ENCODE measurements at regions not wholly inside any gene's neighbourhood (a gene's known extent, or its start where the extent isn't known, plus 50 kb on each side); places are given as distances from the start of the nearest gene placed in this dataset.

- H3K4me1 ChIP-seq, result no peaks in the 10 kb centered on the region
- no peak for TF ChIP-seq POLR2A (IDR thresholded peaks at IDR 0.05)
- TF ChIP-seq, protein P1, sequence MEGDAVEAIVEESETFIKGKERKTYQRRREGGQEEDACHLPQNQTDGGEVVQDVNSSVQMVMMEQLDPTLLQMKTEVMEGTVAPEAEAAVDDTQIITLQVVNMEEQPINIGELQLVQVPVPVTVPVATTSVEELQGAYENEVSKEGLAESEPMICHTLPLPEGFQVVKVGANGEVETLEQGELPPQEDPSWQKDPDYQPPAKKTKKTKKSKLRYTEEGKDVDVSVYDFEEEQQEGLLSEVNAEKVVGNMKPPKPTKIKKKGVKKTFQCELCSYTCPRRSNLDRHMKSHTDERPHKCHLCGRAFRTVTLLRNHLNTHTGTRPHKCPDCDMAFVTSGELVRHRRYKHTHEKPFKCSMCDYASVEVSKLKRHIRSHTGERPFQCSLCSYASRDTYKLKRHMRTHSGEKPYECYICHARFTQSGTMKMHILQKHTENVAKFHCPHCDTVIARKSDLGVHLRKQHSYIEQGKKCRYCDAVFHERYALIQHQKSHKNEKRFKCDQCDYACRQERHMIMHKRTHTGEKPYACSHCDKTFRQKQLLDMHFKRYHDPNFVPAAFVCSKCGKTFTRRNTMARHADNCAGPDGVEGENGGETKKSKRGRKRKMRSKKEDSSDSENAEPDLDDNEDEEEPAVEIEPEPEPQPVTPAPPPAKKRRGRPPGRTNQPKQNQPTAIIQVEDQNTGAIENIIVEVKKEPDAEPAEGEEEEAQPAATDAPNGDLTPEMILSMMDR (IDR thresholded peaks at IDR 0.05), result no peak
Observed at GRCh38 chr18:77464917-77465316, 215.3 kb downstream of the GALR1 start.

GRCh38 chr18:77466890-77467289 is 217.2 kb downstream of the GALR1 start:
- no peak for DNase-seq

More at GRCh38 chr18:77464917-77465316, 215.3 kb downstream of the GALR1 start:
- no peak overlapping the region for H3K4me3 ChIP-seq
- H3K9me3 ChIP-seq, result no peaks in the 10 kb centered on the region
- H3K36me3 ChIP-seq, result no peaks in the 10 kb centered on the region
- DNase-seq, result no peak
- H3K27me3 ChIP-seq, result no peaks in the 10 kb centered on the region
- H3K27ac ChIP-seq, result no peak overlapping the region

GRCh38 chr18:77469131-77469530 is 219.5 kb downstream of the GALR1 start:
- no peak overlapping the region for H3K4me3 ChIP-seq
- no peaks in the 10 kb centered on the region for H3K9me3 ChIP-seq
- no peaks in the 10 kb centered on the region for H3K27me3 ChIP-seq
- TF ChIP-seq POLR2A (IDR thresholded peaks at IDR 0.05), result no peak
- TF ChIP-seq, protein P1 (IDR thresholded peaks at IDR 0.05), result no peak
- no peak for DNase-seq
- H3K27ac ChIP-seq, result no peak overlapping the region
- H3K36me3 ChIP-seq, result no peaks in the 10 kb centered on the region
- H3K4me1 ChIP-seq, result no peaks in the 10 kb centered on the region

More at GRCh38 chr18:77466890-77467289, 217.2 kb downstream of the GALR1 start:
- Histone ChIP-seq H3K36me3 (no peaks in the 10 kb centered on the region), H3K4me3 (no peak overlapping the region), H3K9me3 (no peaks in the 10 kb centered on the region), H3K27me3 (no peaks in the 10 kb centered on the region), H3K27ac (no peak overlapping the region), H3K4me1 (no peaks in the 10 kb centered on the region)
- no peak for TF ChIP-seq POLR2A (IDR thresholded peaks at IDR 0.05)
- TF ChIP-seq, protein P1 (IDR thresholded peaks at IDR 0.05), result no peak

DNA sequence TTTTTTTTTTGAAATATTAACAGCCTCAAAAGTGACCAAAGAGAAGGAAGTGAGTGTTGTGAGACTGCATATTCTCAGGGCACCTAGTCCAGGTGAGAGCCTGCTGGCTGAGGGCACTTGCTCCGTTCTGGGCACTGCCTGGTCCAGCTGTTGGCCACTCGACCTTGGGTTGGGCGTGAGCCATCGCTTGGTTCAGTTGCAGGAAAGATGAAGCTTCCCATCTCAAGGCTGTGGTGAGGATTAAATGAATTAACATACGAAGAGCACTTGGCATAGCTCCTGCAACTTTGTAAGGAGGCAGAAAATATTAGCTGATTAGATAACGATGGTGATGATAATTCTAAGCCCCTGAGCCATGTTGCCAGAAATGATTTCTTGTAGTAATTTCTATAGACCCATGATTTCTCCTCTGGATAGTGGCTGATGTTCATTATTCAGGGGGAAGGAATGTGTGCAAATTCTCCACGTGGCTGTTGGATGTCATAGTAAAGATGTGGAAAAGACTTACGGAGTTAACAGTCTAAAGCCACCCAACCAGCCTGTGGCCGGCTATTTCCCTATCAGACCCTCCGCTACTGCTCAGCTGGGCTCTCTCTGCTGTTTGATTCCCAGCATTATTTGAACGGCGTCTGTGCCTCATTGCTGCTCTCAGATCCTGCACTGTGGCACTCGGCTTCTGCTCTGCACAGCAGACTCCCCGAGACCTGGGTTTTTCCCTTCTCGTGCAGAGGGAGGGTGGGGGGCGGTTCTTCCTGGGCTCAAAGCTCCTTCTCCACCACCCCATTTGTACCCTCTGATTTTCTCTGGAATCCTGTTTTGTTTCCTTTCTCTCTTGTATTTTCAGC is 221.1 kb downstream of the GALR1 start:
- H3K27me3 ChIP-seq, result no peaks in the 10 kb centered on the region
- no peaks in the 10 kb centered on the region for H3K9me3 ChIP-seq
- H3K27ac ChIP-seq, result no peak overlapping the region
- H3K4me3 ChIP-seq, result no peak overlapping the region
- H3K4me1 ChIP-seq, result no peaks in the 10 kb centered on the region
- DNase-seq, result no peak
- H3K36me3 ChIP-seq, result no peaks in the 10 kb centered on the region
- TF ChIP-seq, protein P1 (IDR thresholded peaks at IDR 0.05), result no peak
- TF ChIP-seq POLR2A (IDR thresholded peaks at IDR 0.05), result no peak

DNA sequence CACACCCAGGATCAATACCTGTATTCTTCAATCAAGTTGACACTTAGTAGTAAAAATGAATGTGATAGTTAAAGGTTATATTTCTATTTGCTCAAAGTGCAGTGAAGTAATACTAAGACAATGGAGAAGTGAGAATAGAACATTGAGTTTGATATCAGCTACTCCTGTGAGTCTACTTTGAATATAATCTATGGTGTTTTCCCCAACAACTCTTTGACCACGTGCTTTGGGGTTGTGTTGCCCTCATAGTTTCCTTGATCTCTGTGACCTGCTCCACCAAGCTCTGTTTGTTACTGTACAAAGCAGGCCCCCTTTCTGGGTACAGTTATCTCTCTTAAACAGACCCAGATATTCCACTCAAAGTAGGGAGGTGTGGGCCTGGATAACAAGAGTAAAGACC is 222.9 kb downstream of the GALR1 start:
- no peak for DNase-seq
- Histone ChIP-seq H3K27ac (no peak overlapping the region), H3K9me3 (no peaks in the 10 kb centered on the region), H3K36me3 (no peaks in the 10 kb centered on the region), H3K27me3 (no peaks in the 10 kb centered on the region), H3K4me1 (no peaks in the 10 kb centered on the region), H3K4me3 (no peak overlapping the region)
- TF ChIP-seq, protein P1 (IDR thresholded peaks at IDR 0.05), result no peak
- no peak for TF ChIP-seq POLR2A (IDR thresholded peaks at IDR 0.05)
